Forelimb muscle (tissue), 1 donor: ENCODE measurements at regions not wholly inside any gene's neighbourhood (a gene's known extent, or its start where the extent isn't known, plus 50 kb on each side); places are given as distances from the start of the nearest gene placed in this dataset.

Source experiments
- DNase-seq: peaks from one replicate; pipeline ENCODE4 v3.0.0-alpha.2; 2013; ENCODE audit warnings: low read depth

GRCh38 chr15:69530991-69531664 is 78.5 kb downstream of the RPLP1 start:
- DNase-seq: no peak

GRCh38 chr15:69531665-69532027 is 79.0 kb downstream of the RPLP1 start:
- no peak for DNase-seq

GRCh38 chr15:69532066-69532465 is 79.4 kb downstream of the RPLP1 start:
- no peak for DNase-seq

- no peak for DNase-seq
These were observed 80.2 kb downstream of the RPLP1 start for GRCh38 chr15:69532856-69533255.

- no peak for DNase-seq
These were observed 80.9 kb downstream of the RPLP1 start for GRCh38 chr15:69533522-69533921.

- DNase-seq: no peak
These were observed 82.6 kb downstream of the RPLP1 start for GRCh38 chr15:69535101-69535638.

- no peak for DNase-seq
These were observed 83.4 kb downstream of the RPLP1 start for GRCh38 chr15:69535998-69536397.

- no peak for DNase-seq
These were observed 84.3 kb downstream of the RPLP1 start for GRCh38 chr15:69536726-69537512.

GRCh38 chr15:69537901-69538300 is 85.3 kb downstream of the RPLP1 start:
- no peak for DNase-seq

GRCh38 chr15:69538379-69538778 is 85.8 kb downstream of the RPLP1 start:
- DNase-seq: no peak

- DNase-seq: no peak
These were observed 86.7 kb downstream of the RPLP1 start for GRCh38 chr15:69539345-69539744.

- peak; percentile 31 for DNase-seq
These were observed 88.0 kb downstream of the RPLP1 start for GRCh38 chr15:69540622-69541021.

- no peak for DNase-seq
These were observed 89.4 kb downstream of the RPLP1 start for GRCh38 chr15:69542028-69542427.

GRCh38 chr15:69543681-69544364 is 91.2 kb downstream of the RPLP1 start:
- no peak for DNase-seq

GRCh38 chr15:69544365-69545113 is 91.9 kb downstream of the RPLP1 start:
- DNase-seq: no peak

GRCh38 chr15:69546182-69546581 is 93.6 kb downstream of the RPLP1 start:
- no peak for DNase-seq

GRCh38 chr15:69548395-69549180 is 96.0 kb downstream of the RPLP1 start:
- no peak for DNase-seq

- no peak for DNase-seq
These were observed 98.9 kb downstream of the RPLP1 start for GRCh38 chr15:69551391-69552056.

GRCh38 chr15:69552057-69552815 is 99.6 kb downstream of the RPLP1 start:
- DNase-seq: no peak

- DNase-seq: no peak
These were observed 101.1 kb downstream of the RPLP1 start for GRCh38 chr15:69553686-69554085.
